Activated naive CD4-positive, alpha-beta T cell treated with anti-CD3 and anti-CD28 coated beads, Interleukin-2, amount 10 ng/mL, durations not matched to agents 7 days and 5 days (primary cell): ENCODE measurements at regions not wholly inside any gene's neighbourhood (a gene's known extent, or its start where the extent isn't known, plus 50 kb on each side); places are given as distances from the start of the nearest gene placed in this dataset.

Experiments
- CTCF ChIA-PET: fragments of 350-600 bp; sonication (Branson Sonifier 250); formaldehyde crosslinking; loops from one replicate; lab custom pipeline; 2021; ENCODE audit warnings: antibody characterized with exemption; lab: Charles Lee
- DNase-seq: peaks from one replicate; pipeline ENCODE4 v3.0.0-alpha.2; 2020
- H3K27ac Mint-ChIP-seq: one replicate; pipeline ENCODE4 v1.8.0; 2021; ENCODE audit warnings: mild to moderate bottlenecking, moderate library complexity, mixed read lengths
- H3K27me3 Mint-ChIP-seq: one replicate; pipeline ENCODE4 v1.8.0; 2021; ENCODE audit warnings: mild to moderate bottlenecking, mixed read lengths
- H3K36me3 Mint-ChIP-seq: one replicate; pipeline ENCODE4 v1.8.0; 2021; ENCODE audit warnings: mixed read lengths
- H3K4me1 Mint-ChIP-seq: one replicate; pipeline ENCODE4 v1.8.0; 2021; ENCODE audit warnings: mixed read lengths
- H3K4me3 Mint-ChIP-seq: one replicate; pipeline ENCODE4 v1.8.0; 2021; ENCODE audit warnings: mild to moderate bottlenecking, moderate library complexity, mixed read lengths
- H3K9me3 Mint-ChIP-seq: one replicate; pipeline ENCODE4 v1.8.0; 2021; ENCODE audit warnings: mixed read lengths

GRCh38 chrY:19356735-19357134 is 387.8 kb downstream of the KDM5D start:
- Mint-ChIP-seq H3K4me3 (no peak overlapping the region), H3K27me3 (peaks cover 4% of the 10 kb centered on the region), H3K4me1 (no peaks in the 10 kb centered on the region), H3K27ac (no peak overlapping the region), H3K36me3 (no peaks in the 10 kb centered on the region), H3K9me3 (no peaks in the 10 kb centered on the region)
- CTCF ChIA-PET: no interaction called here
- DNase-seq: no peak

- Mint-ChIP-seq H3K4me1 (no peaks in the 10 kb centered on the region), H3K27ac (no peak overlapping the region), H3K9me3 (no peaks in the 10 kb centered on the region), H3K27me3 (no peaks in the 10 kb centered on the region), H3K36me3 (no peaks in the 10 kb centered on the region), H3K4me3 (no peak overlapping the region)
- CTCF ChIA-PET: no interaction called here
- DNase-seq: no peak
Observed at GRCh38 chrY:19354857-19355173, 389.7 kb downstream of the KDM5D start.

- Mint-ChIP-seq H3K36me3 (no peaks in the 10 kb centered on the region), H3K27me3 (no peaks in the 10 kb centered on the region), H3K4me1 (no peaks in the 10 kb centered on the region), H3K9me3 (no peaks in the 10 kb centered on the region), H3K4me3 (no peak overlapping the region), H3K27ac (no peak overlapping the region)
- DNase-seq: no peak
- CTCF ChIA-PET: no interaction called here
Observed at GRCh38 chrY:19354061-19354856, 390.3 kb downstream of the KDM5D start.

GRCh38 chrY:19351616-19352015 is 392.9 kb downstream of the KDM5D start:
- DNase-seq: no peak
- Mint-ChIP-seq H3K9me3 (no peaks in the 10 kb centered on the region), H3K4me3 (no peak overlapping the region), H3K27ac (no peak overlapping the region), H3K4me1 (no peaks in the 10 kb centered on the region), H3K36me3 (no peaks in the 10 kb centered on the region), H3K27me3 (no peaks in the 10 kb centered on the region)
- CTCF ChIA-PET: no interaction called here

GRCh38 chrY:19321701-19322100 is 422.8 kb downstream of the KDM5D start:
- CTCF ChIA-PET: no interaction called here
- Mint-ChIP-seq H3K27me3 (no peaks in the 10 kb centered on the region), H3K4me1 (no peaks in the 10 kb centered on the region), H3K36me3 (no peaks in the 10 kb centered on the region), H3K9me3 (no peaks in the 10 kb centered on the region), H3K4me3 (no peak overlapping the region), H3K27ac (no peak overlapping the region)
- DNase-seq: no peak

- DNase-seq: no peak
- CTCF ChIA-PET: no interaction called here
- no peak overlapping the region for H3K4me3 Mint-ChIP-seq
- no peaks in the 10 kb centered on the region for H3K36me3 Mint-ChIP-seq
- no peaks in the 10 kb centered on the region for H3K27me3 Mint-ChIP-seq
- H3K4me1 Mint-ChIP-seq: no peaks in the 10 kb centered on the region
- no peaks in the 10 kb centered on the region for H3K9me3 Mint-ChIP-seq
- H3K27ac Mint-ChIP-seq: no peak overlapping the region
Observed at GRCh38 chrY:19319135-19319534, 425.4 kb downstream of the KDM5D start.

GRCh38 chrY:19317271-19317987 is 427.1 kb downstream of the KDM5D start:
- Mint-ChIP-seq H3K9me3 (no peaks in the 10 kb centered on the region), H3K36me3 (no peaks in the 10 kb centered on the region), H3K4me3 (no peak overlapping the region), H3K4me1 (no peaks in the 10 kb centered on the region), H3K27ac (no peak overlapping the region), H3K27me3 (no peaks in the 10 kb centered on the region)
- CTCF ChIA-PET: no interaction called here
- DNase-seq: no peak

GRCh38 chrY:19307627-19308026 is 436.9 kb downstream of the KDM5D start:
- Mint-ChIP-seq H3K4me3 (no peak overlapping the region), H3K27me3 (peaks cover 4% of the 10 kb centered on the region), H3K27ac (no peak overlapping the region), H3K36me3 (no peaks in the 10 kb centered on the region), H3K4me1 (no peaks in the 10 kb centered on the region), H3K9me3 (no peaks in the 10 kb centered on the region)
- no peak for DNase-seq
- CTCF ChIA-PET: no interaction called here

GRCh38 chrY:19303136-19303535 is 441.4 kb downstream of the KDM5D start:
- H3K27ac Mint-ChIP-seq: no peak overlapping the region
- CTCF ChIA-PET: no interaction called here
- H3K27me3 Mint-ChIP-seq: peaks cover 5% of the 10 kb centered on the region
- no peak for DNase-seq
- no peaks in the 10 kb centered on the region for H3K9me3 Mint-ChIP-seq
- H3K36me3 Mint-ChIP-seq: no peaks in the 10 kb centered on the region
- H3K4me1 Mint-ChIP-seq: no peaks in the 10 kb centered on the region
- H3K4me3 Mint-ChIP-seq: no peak overlapping the region

GRCh38 chrY:19290925-19291324 is 453.6 kb downstream of the KDM5D start:
- Mint-ChIP-seq H3K36me3 (no peaks in the 10 kb centered on the region), H3K4me1 (no peaks in the 10 kb centered on the region), H3K4me3 (no peak overlapping the region), H3K27ac (no peak overlapping the region), H3K27me3 (no peaks in the 10 kb centered on the region), H3K9me3 (no peaks in the 10 kb centered on the region)
- no peak for DNase-seq
- CTCF ChIA-PET: no interaction called here

GRCh38 chrY:19274076-19274475 is 470.4 kb downstream of the KDM5D start:
- no peaks in the 10 kb centered on the region for H3K4me1 Mint-ChIP-seq
- no peak overlapping the region for H3K4me3 Mint-ChIP-seq
- DNase-seq: no peak
- H3K9me3 Mint-ChIP-seq: no peaks in the 10 kb centered on the region
- CTCF ChIA-PET: no interaction called here
- H3K36me3 Mint-ChIP-seq: no peaks in the 10 kb centered on the region
- no peak overlapping the region for H3K27ac Mint-ChIP-seq
- no peaks in the 10 kb centered on the region for H3K27me3 Mint-ChIP-seq

- Mint-ChIP-seq H3K4me3 (no peak overlapping the region), H3K9me3 (no peaks in the 10 kb centered on the region)
- CTCF ChIA-PET: no interaction called here
Observed at GRCh38 chrY:19268331-19268730, 476.2 kb downstream of the KDM5D start.

GRCh38 chrY:19265404-19265803 is 479.1 kb downstream of the KDM5D start:
- H3K36me3 Mint-ChIP-seq: no peaks in the 10 kb centered on the region
- no peaks in the 10 kb centered on the region for H3K27me3 Mint-ChIP-seq
- no peak overlapping the region for H3K4me3 Mint-ChIP-seq
- CTCF ChIA-PET: interaction anchor here (0.6 kb wide), 1 partner anchor 1157 kb away, joined by 3 read pairs; no protein-coding TSS in a partner anchor
- no peaks in the 10 kb centered on the region for H3K9me3 Mint-ChIP-seq
- no peaks in the 10 kb centered on the region for H3K4me1 Mint-ChIP-seq
- no peak overlapping the region for H3K27ac Mint-ChIP-seq
- no peak for DNase-seq

More at GRCh38 chrY:19268331-19268730, 476.2 kb downstream of the KDM5D start:
- DNase-seq: no peak
- H3K27me3 Mint-ChIP-seq: no peaks in the 10 kb centered on the region
- H3K36me3 Mint-ChIP-seq: no peaks in the 10 kb centered on the region
- no peaks in the 10 kb centered on the region for H3K4me1 Mint-ChIP-seq
- H3K27ac Mint-ChIP-seq: no peak overlapping the region

- H3K36me3 Mint-ChIP-seq: no peaks in the 10 kb centered on the region
- no peaks in the 10 kb centered on the region for H3K4me1 Mint-ChIP-seq
- H3K9me3 Mint-ChIP-seq: no peaks in the 10 kb centered on the region
- H3K4me3 Mint-ChIP-seq: no peak overlapping the region
- no peak for DNase-seq
- no peaks in the 10 kb centered on the region for H3K27me3 Mint-ChIP-seq
- no peak overlapping the region for H3K27ac Mint-ChIP-seq
- CTCF ChIA-PET: interaction anchor here (1.1 kb wide), 1 partner anchor 14 kb away, joined by 3 read pairs; no protein-coding TSS in a partner anchor
Observed at GRCh38 chrY:19262310-19262709, 482.2 kb downstream of the KDM5D start.
